ENCODE measurements at regions not wholly inside any gene's neighbourhood (a gene's known extent, or its start where the extent isn't known, plus 50 kb on each side); places are given as distances from the start of the nearest gene placed in this dataset.

DNA sequence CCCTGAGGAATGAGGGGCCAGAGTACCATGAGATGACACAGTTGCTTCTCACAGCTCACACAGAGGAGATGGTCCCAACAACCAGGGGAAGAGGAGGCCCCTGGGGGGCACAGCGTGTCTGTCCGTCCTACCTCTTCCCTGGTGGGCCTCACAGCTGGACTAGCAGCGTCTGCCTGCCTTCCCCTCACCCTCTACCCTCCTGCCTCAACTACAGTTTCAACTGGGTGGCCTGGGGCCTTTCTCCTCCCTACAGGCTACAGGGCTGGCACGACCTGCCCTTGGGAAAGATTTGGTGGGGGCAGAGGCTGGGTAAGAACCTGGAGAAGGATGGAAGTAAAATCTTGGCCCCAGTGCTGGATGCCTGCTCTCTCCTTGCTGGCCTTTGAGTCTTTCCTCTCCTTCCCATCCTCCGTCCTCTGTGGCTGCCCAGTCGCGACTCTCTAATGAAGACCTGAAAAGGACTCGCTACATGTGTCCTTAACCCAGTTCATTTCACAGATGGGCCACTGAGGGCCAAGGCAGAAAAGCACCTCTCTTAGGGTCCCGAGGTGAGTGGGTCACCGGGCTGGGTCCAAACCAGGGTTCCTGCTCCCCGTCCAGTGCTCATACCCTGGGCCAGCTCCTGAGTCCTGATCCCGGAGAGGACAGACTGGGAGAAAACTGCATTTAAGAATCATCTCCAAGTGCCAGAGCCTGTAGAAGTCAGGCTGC, 232.5 kb downstream of the BCL11B start:
- no peak for DNase-seq

- DNase-seq, result no peak
Measured at GRCh38 chr14:99040052-99040451, 231.9 kb downstream of the BCL11B start.

GRCh38 chr14:99040711-99041110, 231.3 kb downstream of the BCL11B start:
- no peak for DNase-seq

DNA sequence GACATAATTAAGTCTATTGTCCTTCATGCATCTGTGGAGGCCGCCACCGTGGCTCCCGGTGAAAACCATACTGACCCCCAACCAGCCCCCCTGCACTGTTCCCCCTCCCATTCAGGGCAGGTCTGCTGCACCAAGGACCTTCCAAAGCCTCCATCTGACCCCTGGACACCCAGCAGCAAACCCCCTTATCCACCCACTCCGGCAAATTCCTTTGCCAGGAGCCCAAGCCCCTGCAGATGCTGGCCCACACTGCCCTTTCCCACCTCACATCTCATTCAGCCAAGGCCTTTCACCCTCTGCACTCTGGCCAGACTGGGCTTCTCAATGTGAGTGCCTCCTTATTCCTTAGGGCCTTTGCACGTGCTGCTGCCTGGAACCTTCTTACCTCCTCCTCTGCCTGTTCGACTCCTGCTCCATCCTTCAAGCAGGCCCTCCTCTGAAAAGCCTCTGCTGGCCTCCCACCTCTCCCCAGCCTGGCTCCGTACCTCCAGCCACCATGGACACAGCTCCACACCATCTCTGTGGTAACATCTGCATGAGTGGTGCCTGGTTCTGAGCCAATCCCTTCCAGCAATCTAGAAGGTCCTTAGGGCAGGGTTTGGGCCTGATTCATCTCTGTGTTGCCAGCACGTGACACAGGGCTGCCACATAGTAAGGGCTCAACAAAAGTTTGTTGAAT, 230.7 kb downstream of the BCL11B start:
- no peak for DNase-seq

GRCh38 chr14:99041820-99042174, 230.2 kb downstream of the BCL11B start:
- DNase-seq, result no peak

DNA sequence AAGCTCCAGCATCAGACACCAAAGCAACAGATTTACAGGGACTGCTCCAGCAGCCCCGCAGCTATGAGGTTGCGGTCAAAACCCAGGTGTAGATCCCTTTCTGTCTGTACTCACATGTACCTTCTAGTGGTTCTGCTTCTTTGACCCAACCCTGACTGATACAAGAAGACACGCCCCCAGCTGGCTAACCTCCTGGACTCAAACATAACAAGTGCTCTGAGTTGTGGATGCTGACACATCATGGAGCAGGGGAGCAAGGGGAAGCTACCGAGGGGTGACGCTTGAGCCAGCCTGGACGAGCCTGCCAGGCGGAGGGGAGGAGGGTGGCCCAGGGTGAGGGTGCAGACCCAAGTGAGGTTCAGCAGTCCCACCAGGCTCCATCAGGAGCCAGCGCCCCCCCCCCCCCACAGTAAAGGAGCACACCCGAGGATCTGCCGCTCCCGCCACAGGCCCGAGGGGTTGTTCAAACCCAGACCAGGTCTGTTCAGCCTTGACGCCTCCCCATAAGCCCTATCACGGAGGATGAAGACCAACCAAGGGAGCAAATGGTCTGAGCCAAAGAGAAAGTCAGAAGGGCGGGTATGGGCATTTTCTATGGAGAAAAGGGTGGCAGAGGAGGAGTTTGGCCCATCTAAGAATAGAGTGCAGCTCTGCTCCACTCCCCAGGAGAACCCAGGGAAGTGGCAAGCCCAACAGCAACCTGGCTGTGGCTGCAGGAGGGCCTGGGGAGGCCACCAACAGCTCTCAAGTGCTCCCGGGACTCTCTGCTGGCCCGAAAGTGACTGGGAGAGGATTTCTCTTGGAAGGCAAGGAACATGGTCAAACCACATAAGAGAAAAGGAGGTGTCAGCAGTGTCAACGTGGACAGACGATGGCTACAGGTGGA, 229.4 kb downstream of the BCL11B start:
- no peak for DNase-seq

DNA sequence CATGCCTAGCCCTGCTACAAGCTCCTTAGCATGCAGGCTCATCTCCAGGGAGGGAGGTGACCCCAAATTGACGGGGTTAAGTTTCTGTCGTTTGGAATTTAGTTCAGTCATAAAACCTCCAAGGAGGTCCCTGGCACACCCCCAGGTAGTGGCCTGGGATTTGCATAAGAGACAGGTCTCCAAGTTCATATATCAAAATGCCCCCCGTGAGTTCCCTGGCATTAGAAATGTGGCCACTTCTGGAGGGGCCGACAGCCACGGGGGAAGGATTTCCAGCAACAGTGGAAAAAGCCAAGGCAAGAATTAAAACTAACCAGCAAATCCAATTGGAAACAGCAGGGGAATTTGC, 228.8 kb downstream of the BCL11B start:
- DNase-seq, result no peak

DNA sequence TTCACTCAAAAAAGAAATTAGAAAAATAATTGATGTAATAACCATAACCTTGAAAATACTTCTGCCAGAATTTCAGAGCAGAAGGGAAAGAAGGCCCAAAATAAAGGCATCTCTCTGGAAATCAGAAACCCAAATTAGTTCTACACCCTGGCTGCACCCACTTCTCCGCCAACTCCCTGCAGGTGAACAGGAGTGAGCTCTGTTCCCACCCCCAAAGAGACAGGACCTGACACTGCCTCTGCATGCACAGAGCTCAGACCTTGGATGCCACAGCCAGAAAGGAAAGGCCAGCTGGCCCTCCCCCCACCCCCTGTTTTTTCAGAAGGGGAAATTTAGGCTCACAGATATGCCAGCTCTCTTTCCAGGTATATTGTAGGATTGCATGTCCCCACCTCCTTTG, 228.2 kb downstream of the BCL11B start:
- no peak for DNase-seq

DNA sequence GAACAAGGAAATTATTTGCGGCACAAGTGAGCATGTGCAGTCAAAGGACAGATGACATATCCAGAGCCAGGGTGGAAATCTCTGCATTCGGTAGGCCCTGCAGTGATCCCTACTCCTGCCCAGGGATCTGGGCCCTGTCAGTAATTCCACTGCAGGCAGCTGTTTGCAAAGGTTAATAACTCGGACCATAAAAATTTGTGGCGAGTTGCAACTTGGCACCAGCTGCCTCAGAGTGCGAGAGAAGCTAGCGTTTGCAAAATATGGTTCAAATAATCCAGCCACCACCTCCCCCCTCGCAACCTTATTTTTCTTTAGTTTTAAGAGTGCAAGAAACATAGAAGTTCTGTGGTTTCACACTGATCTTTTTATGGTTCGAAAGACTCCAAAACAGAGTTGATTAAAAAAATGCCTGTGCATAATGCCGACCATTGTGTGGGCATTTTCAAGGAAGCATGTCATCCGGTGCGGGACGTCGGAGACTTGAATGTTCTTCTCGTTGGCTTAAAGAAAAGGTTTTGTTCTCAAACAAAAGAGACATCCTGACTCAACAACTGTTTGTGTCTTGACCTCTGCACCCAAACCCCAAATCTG, 224.5 kb downstream of the BCL11B start:
- no peak for DNase-seq

- no peak for DNase-seq
Measured at GRCh38 chr14:99050309-99050708, 221.7 kb downstream of the BCL11B start.

GRCh38 chr14:99052467-99052866, 219.5 kb downstream of the BCL11B start:
- no peak for DNase-seq

DNA sequence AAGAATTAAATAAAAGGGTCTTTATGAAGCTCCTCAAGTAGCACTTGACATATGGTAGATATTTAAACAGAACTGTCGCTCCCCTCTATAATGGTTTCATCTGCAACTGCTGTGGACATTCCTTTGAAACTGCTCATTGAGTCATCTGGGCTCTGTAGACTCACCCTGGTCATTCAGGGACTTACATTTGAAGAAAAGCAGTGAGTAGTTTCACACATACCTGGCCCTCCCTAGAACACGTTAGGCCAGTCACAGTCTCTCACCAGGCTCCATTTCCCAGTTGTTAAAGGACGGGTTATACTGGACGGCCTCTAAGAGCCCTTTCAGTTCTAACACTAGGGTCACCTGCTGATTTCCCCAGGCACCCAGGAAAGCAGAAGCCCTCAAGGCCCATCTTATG, 217.0 kb downstream of the BCL11B start:
- no peak for DNase-seq

DNA sequence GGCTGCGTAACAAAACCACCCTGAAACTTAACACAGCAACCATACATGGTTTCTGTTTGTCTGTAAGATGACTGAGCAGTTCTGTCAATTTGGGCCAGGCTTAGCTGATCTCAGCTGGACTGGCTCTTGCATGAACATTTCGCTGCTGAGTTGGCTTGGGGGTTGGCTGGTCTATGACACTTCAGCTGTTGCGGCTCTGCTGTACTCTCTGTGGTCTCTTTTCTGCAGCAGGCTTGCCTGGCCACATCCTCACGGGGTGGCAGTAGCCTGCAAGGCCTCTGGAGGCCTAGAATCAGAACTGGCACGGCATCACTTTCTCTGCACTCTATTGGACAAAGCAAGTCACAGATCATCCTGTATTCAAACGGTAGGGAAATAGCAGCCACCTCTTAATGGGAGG, 216.2 kb downstream of the BCL11B start:
- peak; percentile 46 for DNase-seq

GRCh38 chr14:99057576-99058083, 214.4 kb downstream of the BCL11B start:
- no peak for DNase-seq

- DNase-seq, result no peak
Measured at GRCh38 chr14:99058542-99058941, 213.5 kb downstream of the BCL11B start.

DNA sequence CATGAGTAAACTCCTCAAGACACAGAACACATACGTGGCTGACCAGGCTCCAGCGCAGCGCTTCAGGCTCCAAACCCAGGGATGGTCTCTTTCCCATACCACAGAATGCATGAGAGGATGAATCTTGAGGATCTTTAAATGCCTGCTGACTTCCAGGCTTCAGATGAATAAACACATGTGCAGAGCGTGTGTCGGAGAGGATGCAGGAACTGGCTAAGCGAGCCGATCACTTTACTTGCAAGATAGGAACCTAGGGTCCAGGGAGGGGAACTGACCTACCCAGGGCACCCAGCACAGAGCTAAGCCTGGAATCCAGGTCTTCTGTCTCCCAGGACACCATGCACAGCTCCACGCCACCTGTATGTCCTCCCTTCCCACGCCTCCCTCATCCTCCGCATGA, 209.8 kb downstream of the BCL11B start:
- DNase-seq, result no peak

DNA sequence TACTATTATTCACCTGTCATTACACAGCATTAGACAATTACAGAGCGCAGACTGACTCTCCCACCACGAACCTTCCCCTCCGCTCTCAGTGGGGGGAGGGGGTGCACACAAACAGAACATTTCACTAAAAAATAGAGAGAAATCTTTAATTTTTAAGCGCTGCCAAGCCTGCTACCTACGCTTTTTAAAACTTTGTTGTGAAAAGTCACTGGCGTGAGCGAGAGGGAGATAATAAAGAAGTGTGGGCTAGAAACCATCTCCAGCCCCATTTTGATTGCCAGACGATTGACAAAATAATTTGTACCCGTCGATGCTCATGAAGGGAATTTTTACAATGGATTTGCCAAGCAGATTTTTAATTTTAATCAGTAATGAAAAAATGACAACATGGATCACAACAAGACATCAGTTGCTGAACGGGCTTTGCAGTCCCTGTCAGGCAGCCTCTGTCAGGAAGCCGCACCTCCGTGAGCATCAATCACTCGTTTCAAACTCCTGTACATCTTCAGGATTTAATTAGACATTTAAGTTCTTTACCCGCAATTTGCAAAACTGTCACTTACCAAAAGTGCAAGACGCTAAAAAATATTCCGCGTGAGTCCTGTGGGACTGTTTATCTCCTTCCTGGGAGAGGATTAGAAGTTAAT, 209.1 kb downstream of the BCL11B start:
- DNase-seq, result no peak

- no peak for DNase-seq
Measured at GRCh38 chr14:99063620-99064225, 208.3 kb downstream of the BCL11B start.

GRCh38 chr14:99064262-99064954, 207.6 kb downstream of the BCL11B start:
- DNase-seq, result no peak

DNA sequence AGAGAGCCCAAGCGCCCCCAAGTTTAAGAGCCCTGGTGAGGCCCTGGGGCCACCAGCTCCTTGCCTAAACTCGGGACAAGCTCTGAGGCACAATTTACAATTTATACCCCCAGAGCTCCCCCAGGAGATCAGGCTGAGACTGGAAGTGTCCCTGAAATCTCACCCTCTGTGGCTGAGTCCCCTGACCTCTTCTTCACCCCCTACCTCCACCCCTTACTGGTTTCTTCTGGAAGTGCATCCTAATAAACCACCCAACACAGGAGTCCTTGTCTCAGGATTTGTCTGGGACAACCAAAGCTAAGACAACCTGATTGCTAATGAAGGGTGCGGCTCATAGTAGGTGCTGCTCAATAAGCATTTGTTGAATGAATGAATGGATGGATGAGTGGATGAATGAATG, 206.4 kb downstream of the BCL11B start:
- DNase-seq, result no peak

- no peak for DNase-seq
Measured at GRCh38 chr14:99066378-99066777, 205.6 kb downstream of the BCL11B start.
